LNCAP (cell line): ENCODE measurements at regions not wholly inside any gene's neighbourhood (a gene's known extent, or its start where the extent isn't known, plus 50 kb on each side); places are given as distances from the start of the nearest gene placed in this dataset.

ENCODE experiments used
- TF ChIP-seq, protein P1 (sequence below): fragments of 450-650 bp; IDR thresholded peaks from 2 replicates; pipeline ENCODE4 v1.5.1; 2017; ENCODE audit warnings: mild to moderate bottlenecking

DNA sequence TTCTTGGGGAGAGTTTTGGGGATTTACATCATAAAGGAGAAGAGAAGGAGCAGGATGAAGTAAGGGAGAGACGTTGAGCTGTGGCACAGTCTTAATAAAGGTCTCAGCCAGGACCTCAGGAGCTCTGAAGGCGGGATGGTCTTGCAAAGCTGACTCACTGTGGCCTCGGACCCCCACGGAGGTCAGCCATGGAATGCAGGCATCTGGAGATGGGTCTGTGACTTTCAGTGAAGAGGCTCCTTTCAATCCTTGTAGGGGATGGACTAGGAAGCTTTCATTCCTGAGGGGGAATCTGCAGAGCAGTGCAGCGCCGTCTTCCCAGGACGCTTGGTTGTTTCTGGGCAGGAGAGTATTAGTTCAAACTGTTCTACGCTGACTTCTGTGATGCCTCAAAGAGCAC is 65.7 kb upstream of the BASP1 start:
- TF ChIP-seq, protein P1, sequence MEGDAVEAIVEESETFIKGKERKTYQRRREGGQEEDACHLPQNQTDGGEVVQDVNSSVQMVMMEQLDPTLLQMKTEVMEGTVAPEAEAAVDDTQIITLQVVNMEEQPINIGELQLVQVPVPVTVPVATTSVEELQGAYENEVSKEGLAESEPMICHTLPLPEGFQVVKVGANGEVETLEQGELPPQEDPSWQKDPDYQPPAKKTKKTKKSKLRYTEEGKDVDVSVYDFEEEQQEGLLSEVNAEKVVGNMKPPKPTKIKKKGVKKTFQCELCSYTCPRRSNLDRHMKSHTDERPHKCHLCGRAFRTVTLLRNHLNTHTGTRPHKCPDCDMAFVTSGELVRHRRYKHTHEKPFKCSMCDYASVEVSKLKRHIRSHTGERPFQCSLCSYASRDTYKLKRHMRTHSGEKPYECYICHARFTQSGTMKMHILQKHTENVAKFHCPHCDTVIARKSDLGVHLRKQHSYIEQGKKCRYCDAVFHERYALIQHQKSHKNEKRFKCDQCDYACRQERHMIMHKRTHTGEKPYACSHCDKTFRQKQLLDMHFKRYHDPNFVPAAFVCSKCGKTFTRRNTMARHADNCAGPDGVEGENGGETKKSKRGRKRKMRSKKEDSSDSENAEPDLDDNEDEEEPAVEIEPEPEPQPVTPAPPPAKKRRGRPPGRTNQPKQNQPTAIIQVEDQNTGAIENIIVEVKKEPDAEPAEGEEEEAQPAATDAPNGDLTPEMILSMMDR = no peak

DNA sequence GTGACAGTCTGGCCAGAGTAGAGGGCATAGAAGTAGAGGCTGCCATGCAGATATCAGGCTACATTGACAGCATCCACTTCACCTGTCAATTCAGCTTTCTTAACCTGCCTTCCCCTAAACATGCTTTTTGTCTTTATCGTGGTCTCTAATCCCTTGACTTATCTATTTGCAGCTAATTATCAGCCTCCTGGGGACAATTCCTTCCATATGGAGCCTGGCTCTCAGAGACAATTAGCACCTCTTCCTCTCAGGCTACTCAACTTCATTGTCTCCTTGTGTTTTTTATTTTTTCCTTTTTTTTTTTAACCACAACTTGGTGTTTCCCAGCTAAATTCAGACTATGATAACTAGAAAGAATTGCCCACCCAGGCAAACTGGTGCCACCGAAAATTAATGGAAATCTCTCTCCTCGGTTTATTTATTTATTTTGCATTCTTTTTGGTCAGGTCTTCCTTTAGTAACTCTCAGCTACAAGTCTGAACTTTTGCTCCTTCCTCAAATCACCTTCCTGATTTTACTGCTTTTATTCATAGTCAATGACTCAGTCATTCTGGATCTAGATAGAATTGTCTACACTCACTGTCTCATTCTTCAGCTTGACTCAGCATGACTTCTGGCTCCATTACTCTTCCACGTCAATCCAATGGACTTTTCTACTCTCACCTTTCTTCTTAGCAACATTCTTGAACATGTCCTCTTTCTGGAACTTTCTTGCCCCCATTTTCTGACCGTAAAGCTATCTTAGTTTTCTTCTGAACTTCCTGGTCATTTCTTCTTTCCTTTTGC is 63.0 kb upstream of the BASP1 start:
- TF ChIP-seq, protein P1 = no peak

DNA sequence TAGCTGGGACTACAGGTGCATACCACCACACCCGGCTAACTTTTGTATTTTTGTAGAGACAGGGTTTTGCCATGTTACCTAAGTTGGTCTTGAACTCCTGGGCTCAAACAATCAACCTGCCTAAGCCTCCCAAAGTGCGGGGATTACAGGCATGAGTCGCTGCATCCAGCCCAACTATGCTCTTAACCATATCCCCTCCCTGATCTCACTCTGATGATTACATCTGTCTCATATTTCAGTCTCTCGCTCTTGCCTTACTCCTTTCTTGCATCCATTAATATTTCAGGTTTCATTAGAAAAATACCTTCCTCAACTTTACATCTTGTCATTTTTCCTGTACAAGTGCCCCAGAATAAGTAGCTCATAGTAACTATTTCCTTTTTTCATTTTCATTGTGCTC is 61.0 kb upstream of the BASP1 start:
- TF ChIP-seq, protein P1 = no peak

DNA sequence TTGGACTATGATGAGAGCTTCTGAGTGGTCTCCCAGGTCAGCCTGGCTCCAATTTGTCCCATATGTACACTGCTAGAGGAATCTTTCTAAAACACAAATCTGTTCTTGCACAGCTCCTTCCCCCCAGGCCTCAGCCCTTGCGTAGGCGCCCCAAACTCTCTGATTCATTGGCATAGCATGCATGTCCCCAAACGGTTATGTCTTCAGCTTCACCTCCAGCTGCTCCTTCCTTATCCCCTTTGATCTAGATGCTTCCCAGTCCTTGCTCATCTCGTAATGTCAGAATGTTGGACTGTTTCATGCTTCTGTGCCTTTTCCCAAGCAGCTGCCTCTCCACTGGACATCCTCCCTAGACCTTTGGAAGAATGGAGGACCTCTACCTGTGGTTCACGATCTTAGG is 60.1 kb upstream of the BASP1 start:
- TF ChIP-seq, protein P1 = no peak

DNA sequence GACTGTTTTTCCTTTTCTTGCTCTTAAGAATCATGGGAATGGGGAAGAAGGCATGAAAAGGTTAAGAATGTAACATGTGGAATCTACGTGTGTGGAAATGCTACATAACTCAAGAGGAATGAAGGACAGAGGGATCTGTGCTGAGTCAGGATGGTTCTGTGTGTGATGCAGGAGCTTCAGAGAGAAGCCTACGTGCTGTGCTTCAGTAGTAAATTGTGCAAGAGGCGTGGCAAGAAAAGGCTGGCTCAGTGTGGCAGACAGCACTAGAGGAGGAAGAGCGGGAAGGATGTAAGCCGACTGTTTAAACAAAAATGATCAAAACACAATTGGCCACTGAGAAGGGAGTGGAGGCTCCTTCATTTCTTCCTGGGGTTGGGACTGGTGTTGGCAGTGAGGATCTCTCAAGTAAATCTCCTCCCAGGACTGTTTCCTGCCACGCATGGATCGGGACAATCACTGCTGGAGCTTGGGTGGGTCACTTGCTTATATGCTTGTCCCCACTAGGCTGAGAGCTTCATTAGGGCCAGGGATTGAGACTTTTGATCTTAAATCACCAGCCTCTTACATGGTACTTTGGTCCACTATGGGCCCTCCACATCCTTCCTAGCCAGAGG is 59.4 kb upstream of the BASP1 start:
- TF ChIP-seq, protein P1 = no peak

DNA sequence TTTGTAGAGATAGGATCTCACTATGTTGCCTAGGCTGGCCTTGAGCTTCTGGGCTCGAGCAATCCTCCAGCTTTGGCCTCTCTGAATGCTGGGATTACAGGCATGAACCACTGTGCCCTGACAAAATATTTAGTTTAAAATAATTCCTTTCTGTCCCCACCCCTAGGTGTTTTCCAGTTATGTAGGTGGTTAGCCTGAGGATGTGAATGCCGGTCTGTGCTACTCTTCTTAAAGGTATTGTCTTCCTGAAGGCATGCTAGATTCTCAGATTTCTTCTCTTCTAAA is 56.7 kb upstream of the BASP1 start:
- TF ChIP-seq, protein P1 = no peak

DNA sequence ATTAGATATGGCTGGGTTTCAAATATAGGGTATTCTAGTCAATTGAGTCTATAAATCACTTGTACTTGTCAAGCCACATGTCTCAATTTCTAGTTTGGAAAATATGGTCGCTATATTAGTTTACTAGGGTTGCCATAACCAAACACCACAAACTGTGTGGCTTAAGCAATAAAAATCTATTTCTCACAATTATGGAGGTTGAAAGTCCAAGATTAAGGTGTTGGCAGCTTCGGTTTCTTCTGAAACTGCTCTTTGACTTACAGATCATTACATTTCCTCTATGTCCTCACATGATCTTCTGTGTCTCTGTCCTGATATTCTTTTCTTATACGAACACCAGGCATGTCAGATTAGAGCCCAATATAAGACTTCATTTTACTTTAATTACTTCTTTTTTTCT is 55.8 kb upstream of the BASP1 start:
- TF ChIP-seq, protein P1 = no peak
